PC-3 (cell line): ENCODE measurements at regions not wholly inside any gene's neighbourhood (a gene's known extent, or its start where the extent isn't known, plus 50 kb on each side); places are given as distances from the start of the nearest gene placed in this dataset.

ENCODE experiments used
- ATAC-seq: fragments of 200-7000 bp; cut with Tn5 transposase; 2 replicates; pipeline ENCODE4 v1.9.1; 2020; ENCODE audit warnings: mild to moderate bottlenecking, moderate library complexity
- BruUV-seq: library from RNA; stranded (reverse); fragments of 400-500 nt; replicated peaks from 2 replicates; lab custom pipeline; 2021; lab: Mats Ljungman, UMichigan
- CTCF ChIA-PET: fragments of 300-600 bp; sonication (Branson Sonifier 250); formaldehyde crosslinking; loops from one replicate; lab custom pipeline; 2022; ENCODE audit warnings: antibody characterized with exemption; lab: Charles Lee
- POLR2A ChIA-PET: fragments of 300-600 bp; sonication (Branson Sonifier 250); formaldehyde crosslinking; loops from one replicate; lab custom pipeline; 2022; ENCODE audit warnings: antibody characterized with exemption; ENCODE audit not compliant: unreplicated experiment; lab: Charles Lee
- DNase-seq: peaks from one replicate; pipeline ENCODE4 v3.0.0-alpha.2; 2015
- H2AFZ ChIP-seq: fragments of 300-600 bp; sonication (generic); 2 replicates; pipeline ENCODE4 v1.6.0; 2016; ENCODE audit warnings: antibody characterized with exemption, low read length
- H3F3A ChIP-seq: fragments of 300-600 bp; sonication (generic); one replicate; pipeline ENCODE4 v1.6.0; 2017; ENCODE audit warnings: antibody characterized with exemption, low read length, control low read depth, mild to moderate bottlenecking; ENCODE audit not compliant: unreplicated experiment
- H3K27ac ChIP-seq: fragments of 300-600 bp; sonication (generic); 2 replicates; pipeline ENCODE4 v1.5.1; 2016; ENCODE audit warnings: mild to moderate bottlenecking, low read length
- H3K27me3 ChIP-seq: fragments of 300-600 bp; sonication (generic); 2 replicates; pipeline ENCODE4 v1.6.1; 2016; ENCODE audit warnings: low read length, mixed read lengths
- H3K36me3 ChIP-seq: fragments of 300-600 bp; sonication (generic); 2 replicates; pipeline ENCODE4 v1.6.1; 2016; ENCODE audit warnings: low read depth, mixed run types, low read length, mixed read lengths
- H3K4me1 ChIP-seq: fragments of 300-600 bp; sonication (generic); 2 replicates; pipeline ENCODE4 v1.5.1; 2016; ENCODE audit warnings: low read length; ENCODE audit not compliant: insufficient read depth
- H3K4me2 ChIP-seq: fragments of 300-600 bp; sonication (generic); 2 replicates; pipeline ENCODE4 v1.6.0; 2016; ENCODE audit warnings: low read length
- H3K4me3 ChIP-seq: fragments of 300-600 bp; sonication (generic); 2 replicates; pipeline ENCODE4 v1.5.1; 2016; ENCODE audit warnings: mild to moderate bottlenecking, low read length, mixed read lengths
- H3K79me2 ChIP-seq: fragments of 300-600 bp; sonication (generic); 2 replicates; pipeline ENCODE4 v1.6.1; 2017; ENCODE audit warnings: low read length, mixed read lengths
- H3K9ac ChIP-seq: fragments of 300-600 bp; sonication (generic); 2 replicates; pipeline ENCODE4 v1.6.0; 2016; ENCODE audit warnings: mild to moderate bottlenecking, low read length
- H3K9me2 ChIP-seq: fragments of 300-600 bp; sonication (generic); replicated peaks from 2 replicates; pipeline ENCODE4 v1.6.1; 2016; ENCODE audit warnings: mixed run types, low read length, mixed read lengths
- H3K9me3 ChIP-seq: fragments of 300-600 bp; sonication (generic); 2 replicates; pipeline ENCODE4 v1.6.1; 2016; ENCODE audit warnings: low read length, mixed read lengths
- H4K20me1 ChIP-seq: fragments of 300-600 bp; sonication (generic); 2 replicates; pipeline ENCODE4 v1.6.1; 2016; ENCODE audit warnings: low read length, mixed read lengths
- EZH2 ChIP-seq: fragments of 300-600 bp; sonication (generic); IDR thresholded peaks from one replicate; pipeline ENCODE4 v1.6.1; 2017; ENCODE audit warnings: antibody characterized with exemption, mild to moderate bottlenecking, low read length; ENCODE audit not compliant: unreplicated experiment
- EZH2phosphoT487 ChIP-seq: fragments of 300-600 bp; sonication (generic); IDR thresholded peaks from 2 replicates; pipeline ENCODE4 v1.6.1; 2018; ENCODE audit warnings: mild to moderate bottlenecking, antibody characterized with exemption, low read length, borderline replicate concordance
- intact Hi-C: fragments of 100-400 bp; cut with micrococcal nuclease; formaldehyde crosslinking; loops from 2 replicates; pipeline ENCODE4 v1.9.0; 2023
- TF ChIP-seq, protein P1 (sequence below): fragments of 300-600 bp; sonication (generic); conservative IDR thresholded peaks from 2 replicates; pipeline ENCODE4 v1.5.1; 2017; ENCODE audit warnings: antibody characterized with exemption, low read depth, mild to moderate bottlenecking, low read length

DNA sequence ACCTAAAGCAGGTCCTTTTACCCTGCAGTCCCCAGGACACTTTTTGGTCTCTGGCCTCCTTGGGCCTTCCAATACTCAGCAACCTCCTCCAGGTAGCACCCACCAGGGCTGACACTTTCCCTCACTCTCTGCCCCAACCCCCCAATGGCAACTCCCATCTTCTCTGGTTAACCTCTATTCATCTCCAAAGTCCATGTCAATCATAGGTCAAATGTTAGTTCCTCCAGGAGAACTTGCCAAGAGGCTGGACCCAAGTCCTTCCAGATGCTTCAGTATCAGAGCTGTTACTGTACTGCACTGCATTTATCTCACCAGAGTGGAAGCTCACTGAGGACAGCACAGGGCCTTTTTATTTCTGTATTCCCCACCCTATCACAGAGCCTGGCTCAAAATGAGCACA lies 295.0 kb upstream of the KLF14 start:
- POLR2A ChIA-PET = no interaction called here
- no peak for DNase-seq
- Histone ChIP-seq H3K27me3 (no peaks in the 10 kb centered on the region), H3F3A (no peaks in the 10 kb centered on the region), H3K9ac (no peak overlapping the region), H3K4me1 (no peaks in the 10 kb centered on the region), H4K20me1 (no peaks in the 10 kb centered on the region), H3K4me3 (no peak overlapping the region), H2AFZ (no peak overlapping the region), H3K9me2 (no peaks in the 10 kb centered on the region), H3K36me3 (no peaks in the 10 kb centered on the region), H3K79me2 (no peaks in the 10 kb centered on the region), H3K4me2 (no peak overlapping the region), H3K27ac (no peak overlapping the region), H3K9me3 (no peaks in the 10 kb centered on the region)
- no peak for ATAC-seq
- CTCF ChIA-PET = no interaction called here
- BruUV-seq = no TSS peak
- TF ChIP-seq EZH2phosphoT487 = no peak
- TF ChIP-seq, protein P1, sequence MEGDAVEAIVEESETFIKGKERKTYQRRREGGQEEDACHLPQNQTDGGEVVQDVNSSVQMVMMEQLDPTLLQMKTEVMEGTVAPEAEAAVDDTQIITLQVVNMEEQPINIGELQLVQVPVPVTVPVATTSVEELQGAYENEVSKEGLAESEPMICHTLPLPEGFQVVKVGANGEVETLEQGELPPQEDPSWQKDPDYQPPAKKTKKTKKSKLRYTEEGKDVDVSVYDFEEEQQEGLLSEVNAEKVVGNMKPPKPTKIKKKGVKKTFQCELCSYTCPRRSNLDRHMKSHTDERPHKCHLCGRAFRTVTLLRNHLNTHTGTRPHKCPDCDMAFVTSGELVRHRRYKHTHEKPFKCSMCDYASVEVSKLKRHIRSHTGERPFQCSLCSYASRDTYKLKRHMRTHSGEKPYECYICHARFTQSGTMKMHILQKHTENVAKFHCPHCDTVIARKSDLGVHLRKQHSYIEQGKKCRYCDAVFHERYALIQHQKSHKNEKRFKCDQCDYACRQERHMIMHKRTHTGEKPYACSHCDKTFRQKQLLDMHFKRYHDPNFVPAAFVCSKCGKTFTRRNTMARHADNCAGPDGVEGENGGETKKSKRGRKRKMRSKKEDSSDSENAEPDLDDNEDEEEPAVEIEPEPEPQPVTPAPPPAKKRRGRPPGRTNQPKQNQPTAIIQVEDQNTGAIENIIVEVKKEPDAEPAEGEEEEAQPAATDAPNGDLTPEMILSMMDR = no peak
- no peak for TF ChIP-seq EZH2
- intact Hi-C loops = no loop called here

DNA sequence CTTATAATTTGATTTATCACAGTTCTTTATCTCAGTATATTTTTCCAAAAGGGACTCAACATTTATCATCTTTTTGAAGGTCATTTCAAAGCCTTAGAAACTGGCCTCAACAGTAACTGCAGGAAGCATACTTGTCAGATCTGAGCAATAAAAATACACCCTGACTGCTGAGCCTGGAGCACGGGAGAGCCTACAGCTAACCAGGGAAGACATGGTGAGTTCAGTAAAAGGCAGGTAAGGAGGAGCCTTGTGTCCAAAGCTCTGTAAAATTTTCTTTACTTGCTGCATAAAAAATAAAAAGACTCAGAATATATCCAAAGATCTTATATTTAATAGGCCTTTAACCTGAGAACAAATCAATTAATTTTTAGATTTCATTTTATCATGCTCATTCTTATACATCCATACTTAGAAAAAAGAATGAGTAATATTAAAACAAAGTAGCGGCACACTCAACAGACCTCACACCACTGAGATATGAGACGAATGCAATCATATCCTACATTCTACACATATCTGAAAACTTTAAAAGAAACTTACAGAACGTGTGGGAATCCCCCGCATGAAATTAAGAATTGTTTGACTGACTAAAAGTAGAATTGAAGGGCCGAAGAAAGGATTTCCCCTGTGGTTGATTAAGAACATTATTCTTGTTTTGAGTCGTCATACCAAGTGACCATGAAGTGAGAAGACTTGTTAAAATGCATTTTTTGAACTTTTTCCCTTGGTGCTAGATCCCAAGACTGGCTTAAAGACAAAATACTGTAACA lies 296.4 kb upstream of the MKLN1 start:
- Histone ChIP-seq H3K4me2 (no peak overlapping the region), H3K9me2 (no peaks in the 10 kb centered on the region), H3F3A (no peaks in the 10 kb centered on the region), H3K4me1 (no peaks in the 10 kb centered on the region), H4K20me1 (no peaks in the 10 kb centered on the region), H2AFZ (no peak overlapping the region), H3K36me3 (no peaks in the 10 kb centered on the region), H3K9me3 (no peaks in the 10 kb centered on the region), H3K27me3 (no peaks in the 10 kb centered on the region), H3K4me3 (no peak overlapping the region), H3K79me2 (no peaks in the 10 kb centered on the region), H3K27ac (no peak overlapping the region), H3K9ac (no peak overlapping the region)
- ChIA-PET POLR2A (no interaction called here), CTCF (no interaction called here)
- BruUV-seq = no TSS peak
- intact Hi-C loops = no loop called here
- TF ChIP-seq, protein P1 = no peak
- TF ChIP-seq EZH2 (no peak), EZH2phosphoT487 (no peak)
- DNase-seq (no peak), ATAC-seq (no peak)

DNA sequence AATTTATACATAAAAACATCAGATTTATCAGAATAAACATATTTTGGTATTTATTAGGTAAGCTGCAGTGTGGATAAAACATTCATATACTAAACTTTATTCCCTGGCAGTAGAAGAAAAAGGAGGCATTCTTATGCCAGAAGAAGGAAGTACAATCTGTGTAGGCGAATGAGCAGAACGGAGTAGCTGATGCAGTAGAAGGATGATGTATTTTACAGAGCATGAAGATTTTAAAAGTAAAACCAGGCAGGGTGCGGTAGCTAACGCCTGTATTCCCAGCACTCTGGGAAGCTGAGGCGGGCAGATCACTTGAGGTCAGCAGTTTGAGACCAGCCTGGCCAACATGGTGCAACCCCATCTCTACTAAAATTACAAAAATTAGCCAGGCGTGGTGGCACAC lies 294.9 kb upstream of the MKLN1 start:
- intact Hi-C loops = no loop called here
- ChIA-PET POLR2A (no interaction called here), CTCF (interaction anchor here (0.6 kb wide), 1 partner anchor 199 kb away, joined by 3 read pairs; no protein-coding TSS in a partner anchor)
- Histone ChIP-seq H3K36me3 (no peaks in the 10 kb centered on the region), H3K27ac (no peak overlapping the region), H3K4me1 (no peaks in the 10 kb centered on the region), H3K9me3 (no peaks in the 10 kb centered on the region), H3K9ac (no peak overlapping the region), H3K79me2 (peaks cover 8% of the 10 kb centered on the region; the same call in 1 of the 2 replicates), H3F3A (no peaks in the 10 kb centered on the region), H3K4me3 (no peak overlapping the region), H3K27me3 (no peaks in the 10 kb centered on the region), H4K20me1 (no peaks in the 10 kb centered on the region), H2AFZ (no peak overlapping the region), H3K9me2 (no peaks in the 10 kb centered on the region), H3K4me2 (no peak overlapping the region)
- no TSS peak for BruUV-seq
- TF ChIP-seq, protein P1 = no peak
- TF ChIP-seq EZH2 (no peak), EZH2phosphoT487 (no peak)
- ATAC-seq (no peak), DNase-seq (no peak)
